ENCODE measurements at regions not wholly inside any gene's neighbourhood (a gene's known extent, or its start where the extent isn't known, plus 50 kb on each side); places are given as distances from the start of the nearest gene placed in this dataset.

DNA sequence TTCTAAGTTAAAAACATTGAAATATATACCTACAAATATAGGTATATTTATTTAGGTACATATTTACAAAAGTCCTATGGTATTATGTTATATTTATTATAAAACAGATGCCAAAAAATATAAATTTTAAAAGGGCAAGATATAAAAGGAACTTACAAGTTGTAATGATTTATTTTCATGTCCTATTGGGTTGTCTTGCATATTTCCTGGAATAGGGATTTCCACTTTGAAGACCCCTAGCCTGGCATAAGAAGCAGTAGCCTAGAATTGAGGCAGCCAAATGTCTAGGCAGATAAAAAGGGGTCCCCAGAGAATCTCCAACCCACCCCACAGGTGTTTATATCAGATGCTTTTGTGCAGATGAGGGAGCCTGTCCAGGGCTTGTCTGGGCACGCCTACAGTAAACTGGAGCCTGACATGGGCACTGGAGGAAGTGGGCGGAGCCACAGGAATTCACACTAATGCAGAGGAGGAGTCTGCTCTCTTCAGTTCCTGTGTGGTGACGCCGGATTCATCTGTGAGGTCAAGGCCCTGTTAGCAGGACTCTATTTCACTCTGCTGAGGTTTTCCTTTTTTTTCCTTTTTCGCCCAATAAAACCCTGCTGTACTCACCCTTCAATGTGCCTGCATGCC, 1088.9 kb upstream of the PIK3C3 start:
- no peak for DNase-seq

DNA sequence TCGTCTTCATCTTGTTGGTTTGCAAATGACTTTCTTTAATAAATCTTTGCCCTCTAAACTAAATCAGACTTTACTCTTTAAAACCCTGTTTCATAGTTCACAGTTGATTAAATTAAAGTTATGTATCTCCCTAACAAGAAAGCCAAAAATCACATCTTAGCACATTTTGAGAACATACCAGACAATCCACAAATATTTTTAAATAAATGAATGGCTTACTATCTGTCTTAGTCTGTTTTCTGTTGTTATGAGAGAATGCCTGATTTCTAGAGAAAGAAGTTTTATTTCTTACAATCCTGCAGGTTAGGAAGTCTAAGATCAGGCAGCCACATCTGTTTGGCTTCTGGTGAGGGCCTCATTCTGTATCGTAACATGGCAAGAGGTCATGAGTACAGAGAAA, 1090.2 kb upstream of the PIK3C3 start:
- no peak for DNase-seq

DNA sequence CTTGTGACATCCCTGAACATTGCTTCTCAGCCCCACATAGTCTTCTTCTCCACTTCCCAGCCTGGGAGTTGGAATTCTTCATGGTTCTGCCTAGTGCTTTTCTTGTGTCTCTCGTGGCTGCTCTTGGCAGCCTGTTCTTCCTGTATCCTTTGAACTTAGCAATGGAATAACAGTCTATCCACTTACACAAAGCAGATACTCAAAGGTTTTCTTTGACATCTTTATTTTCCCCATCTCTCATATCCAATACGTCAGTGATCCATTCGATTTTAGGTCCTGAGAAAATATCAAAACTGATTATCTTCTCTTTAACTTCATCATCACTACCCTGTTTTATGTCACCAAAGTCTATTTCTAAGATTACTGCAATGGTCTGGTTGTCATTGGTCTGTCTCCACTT, 1091.2 kb upstream of the PIK3C3 start:
- no peak for DNase-seq

DNA sequence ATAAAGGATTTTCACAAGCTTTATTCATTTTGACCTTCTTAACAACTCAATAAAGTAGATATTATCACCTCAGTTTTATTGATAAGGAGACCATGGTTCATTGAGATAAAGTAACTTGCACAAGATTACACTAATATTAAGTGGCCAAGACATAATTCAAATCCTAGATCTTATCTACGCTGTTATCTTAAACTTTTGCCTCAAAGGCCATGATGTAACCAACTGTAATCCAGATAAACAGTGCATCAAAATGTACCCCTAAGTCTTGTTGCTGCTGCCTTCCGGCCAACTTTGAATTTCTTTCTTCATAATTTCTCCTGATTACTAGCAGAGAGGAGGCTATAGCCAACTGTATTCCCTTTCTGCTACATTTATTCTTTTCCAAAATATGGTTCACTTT, 1094.8 kb upstream of the PIK3C3 start:
- DNase-seq: no peak

DNA sequence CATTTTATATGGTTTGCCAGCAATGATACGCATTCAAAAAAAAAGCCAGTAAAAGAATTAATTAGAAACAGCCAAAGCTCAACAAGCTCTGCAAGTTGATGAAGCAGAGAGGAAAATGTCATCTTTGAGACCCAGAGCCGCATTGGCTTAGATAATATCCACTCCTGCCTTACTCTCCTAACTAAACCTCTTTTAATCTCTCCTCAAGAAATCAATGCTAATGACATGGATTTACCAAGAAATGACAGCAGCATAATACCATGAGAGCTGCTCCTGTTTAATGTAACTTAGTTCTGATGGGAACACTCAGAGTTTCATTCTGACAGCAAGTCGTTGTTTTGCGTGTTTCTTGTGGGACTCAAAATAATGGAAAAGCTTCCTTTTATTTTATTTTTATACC, 1099.4 kb upstream of the PIK3C3 start:
- DNase-seq: no peak

DNA sequence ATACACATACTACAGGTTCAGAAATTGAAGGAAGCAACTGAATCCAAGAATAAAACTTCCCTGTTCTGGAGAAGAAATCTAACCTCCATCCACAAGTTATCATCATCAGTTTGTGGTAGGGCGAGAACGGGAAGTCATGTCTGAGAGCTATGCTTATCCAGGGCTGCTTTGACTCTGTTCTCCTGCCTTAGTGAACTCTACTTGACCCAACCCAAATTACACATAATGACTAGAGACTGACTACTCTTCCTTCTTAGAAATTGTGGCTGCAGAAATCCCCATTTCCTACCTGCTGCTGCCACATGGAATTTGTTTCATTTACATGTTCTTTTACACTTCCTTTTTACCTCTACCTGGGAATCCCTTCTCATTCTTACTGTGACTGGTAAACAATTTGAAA, 1102.6 kb upstream of the PIK3C3 start:
- no peak for DNase-seq

DNA sequence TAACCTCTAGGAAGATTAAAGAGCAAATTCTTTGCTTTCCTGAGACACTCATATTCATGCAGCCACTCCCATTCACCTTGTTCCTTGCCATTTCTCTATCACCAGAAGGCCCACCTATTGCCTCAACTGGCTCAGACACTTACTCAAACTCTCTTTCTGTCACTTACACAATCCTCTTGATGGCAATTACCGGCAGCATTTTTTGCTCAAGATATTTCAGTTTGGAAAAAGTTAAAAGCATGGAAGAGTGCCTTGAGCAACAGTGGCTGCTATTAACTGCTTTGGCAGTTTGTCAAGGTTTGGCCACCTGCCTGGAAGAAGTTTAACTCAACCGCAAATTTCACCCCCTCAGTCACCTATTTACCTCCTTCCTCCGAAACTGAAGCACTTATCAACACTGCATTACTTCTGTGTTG, 1104.0 kb upstream of the PIK3C3 start:
- no peak for DNase-seq

DNA sequence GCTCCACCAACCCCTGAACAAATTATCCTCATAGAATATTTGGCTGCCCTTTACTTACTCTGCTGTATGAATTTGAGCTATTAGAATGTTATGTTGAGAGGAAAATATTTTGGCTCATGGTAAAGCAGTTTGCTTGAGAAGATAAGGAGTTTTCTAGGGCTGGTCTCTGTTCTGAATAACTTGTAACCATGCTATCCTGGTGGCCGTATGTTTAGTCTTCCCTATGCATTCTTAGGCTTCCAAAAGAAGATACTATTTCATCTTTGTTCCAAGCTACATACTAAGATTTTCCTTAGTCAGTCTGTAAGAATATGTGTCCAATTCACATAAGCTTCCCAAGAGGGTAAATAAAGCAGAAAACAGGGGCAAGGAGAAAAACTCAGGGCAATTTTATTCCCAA, 1105.1 kb upstream of the PIK3C3 start:
- no peak for DNase-seq

DNA sequence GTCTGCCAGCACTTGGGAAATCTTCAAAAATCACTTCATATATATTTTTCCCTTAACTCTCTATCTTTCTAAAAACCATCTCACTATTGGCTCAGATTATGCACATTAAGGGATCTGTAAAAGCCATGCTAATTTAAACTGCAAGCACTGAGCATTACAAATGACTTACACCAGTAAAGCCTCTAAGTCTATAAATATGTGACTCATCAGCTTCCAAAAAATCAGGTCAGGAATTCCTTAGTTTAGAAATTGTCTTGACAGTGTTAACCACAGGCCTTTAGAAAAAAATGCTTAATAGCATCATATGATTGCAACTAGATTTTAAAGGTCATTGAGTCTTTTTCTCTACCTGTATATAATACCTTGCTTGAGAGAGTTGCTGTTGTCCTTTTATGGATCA, 1113.6 kb upstream of the PIK3C3 start:
- no peak for DNase-seq

DNA sequence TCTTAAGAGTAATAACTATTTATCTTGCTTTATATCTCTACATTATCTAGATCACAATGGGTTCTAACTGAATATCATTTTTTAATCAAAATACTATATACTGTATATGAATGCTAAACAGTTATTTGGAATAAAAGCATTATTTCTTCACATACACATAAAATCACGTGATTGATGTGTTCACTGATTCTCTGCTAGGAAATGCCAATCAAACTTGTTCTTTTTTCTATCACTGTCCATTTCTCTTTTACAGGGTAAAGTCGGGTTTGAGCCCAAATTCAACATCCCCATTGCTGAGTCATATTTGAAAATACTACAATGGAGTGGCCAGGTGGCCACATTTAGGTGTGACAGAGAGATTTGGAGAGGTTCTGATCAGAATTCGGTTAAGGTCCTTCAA, 1114.0 kb upstream of the PIK3C3 start:
- no peak for DNase-seq

DNA sequence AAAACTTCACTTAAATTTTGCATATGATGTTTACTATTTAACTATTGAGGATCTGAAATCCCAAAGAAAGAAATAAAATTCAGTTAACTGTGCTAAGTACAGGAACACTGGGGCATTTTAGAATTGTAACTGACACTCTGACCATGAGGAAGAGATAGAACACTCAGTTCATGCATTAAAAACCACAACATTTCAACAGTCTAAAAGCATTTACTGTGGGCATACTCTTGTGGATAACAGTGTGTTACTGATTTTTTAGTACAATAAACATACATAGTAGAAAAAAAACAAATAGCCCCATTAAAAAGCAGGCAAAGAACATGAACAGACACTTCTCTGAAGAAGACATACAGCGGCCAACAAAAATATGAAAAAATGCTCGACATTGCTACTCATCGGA, 1122.7 kb upstream of the PIK3C3 start:
- DNase-seq: no peak

DNA sequence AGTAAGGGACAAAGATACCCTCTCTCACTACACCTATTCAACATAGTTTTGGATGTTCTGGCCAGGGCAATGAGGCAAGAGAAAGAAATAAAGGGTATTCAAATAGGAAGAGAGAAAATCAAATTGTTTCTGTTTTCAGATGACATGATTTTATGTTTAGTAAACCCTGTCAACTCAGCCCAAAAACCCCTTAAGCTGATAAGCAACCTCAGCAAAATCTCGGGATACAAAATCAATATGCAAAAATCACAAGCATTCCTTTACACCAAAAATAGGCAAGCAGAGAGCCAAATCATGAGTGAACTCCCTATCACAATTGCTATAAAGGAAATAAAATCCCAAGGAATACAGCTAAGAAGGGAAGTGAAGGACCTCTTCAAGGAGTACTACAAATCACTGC, 1130.7 kb upstream of the PIK3C3 start:
- no peak for DNase-seq

DNA sequence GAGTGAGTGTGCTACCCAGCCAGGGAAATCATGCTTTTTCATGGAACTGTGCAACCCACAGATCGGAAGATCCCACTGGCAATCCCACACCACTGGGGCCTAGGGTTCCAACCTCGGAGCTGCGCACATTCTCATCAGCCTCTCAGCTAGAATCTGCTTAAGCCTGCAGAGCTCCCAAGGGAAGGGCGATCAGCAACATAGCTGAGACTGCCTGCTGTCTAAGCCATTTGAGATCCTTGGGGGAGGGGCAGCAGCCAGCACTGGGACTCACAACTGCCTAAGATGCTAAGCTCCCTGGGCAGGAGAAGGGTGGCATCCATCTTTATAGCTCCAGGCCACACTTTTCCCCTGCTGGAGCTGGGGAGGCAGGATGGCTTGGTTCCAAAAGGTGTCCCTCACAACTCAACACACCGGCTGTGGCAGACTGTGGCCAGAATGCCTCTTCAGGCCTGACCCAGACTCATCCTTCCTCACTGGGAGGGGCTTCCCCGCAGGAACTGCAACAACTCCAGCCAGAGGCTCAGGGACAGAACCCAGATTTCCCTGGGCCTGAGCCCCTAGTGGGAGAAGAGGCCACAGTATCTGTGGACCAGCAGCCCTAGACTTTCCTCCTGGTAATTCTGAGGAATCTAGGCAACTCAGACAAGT, 1133.3 kb upstream of the PIK3C3 start:
- DNase-seq: no peak

DNA sequence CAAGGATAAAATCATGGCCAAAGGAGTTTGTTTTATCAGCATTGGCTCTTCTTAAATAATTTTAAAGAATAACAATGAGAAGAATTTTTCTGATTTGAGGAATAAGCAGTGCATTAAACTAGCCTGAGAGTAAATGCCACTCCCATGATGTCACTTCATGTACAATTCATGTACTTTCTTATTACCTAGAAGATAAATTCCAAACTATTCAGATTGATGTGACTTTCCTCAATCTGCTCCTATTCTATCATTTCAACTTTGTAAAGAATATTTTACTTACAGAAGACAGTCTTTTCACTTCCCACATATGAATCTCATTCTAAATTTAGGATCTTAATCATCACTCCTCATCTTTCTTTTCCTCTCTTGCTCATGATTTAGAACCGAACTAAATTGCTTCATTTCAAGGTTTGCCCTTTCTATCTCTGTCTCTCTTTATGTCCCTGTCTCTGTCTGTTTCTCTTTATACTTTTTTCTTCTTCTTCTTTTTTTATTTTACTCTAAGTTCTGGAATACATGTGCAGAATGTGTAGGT, 1142.0 kb upstream of the PIK3C3 start:
- no peak for DNase-seq

DNA sequence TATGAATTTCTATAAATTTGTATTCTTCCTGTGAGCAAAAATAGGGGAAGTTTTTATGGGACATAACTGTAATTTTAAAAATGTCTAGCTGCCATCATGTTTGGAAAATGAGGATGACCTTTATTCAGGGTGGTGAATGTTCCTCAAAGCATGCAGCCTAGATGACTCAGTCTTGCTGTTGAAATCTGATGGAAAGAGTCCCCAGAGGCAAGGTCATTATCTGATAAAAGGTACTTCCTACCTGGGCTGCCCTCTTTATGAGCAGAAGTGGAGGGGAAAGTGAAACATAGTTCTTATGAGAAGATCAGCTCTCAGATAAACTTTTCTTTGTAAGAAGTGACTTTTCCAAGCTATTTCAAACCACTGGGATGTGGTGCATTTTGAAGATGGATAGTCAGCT, 1144.7 kb upstream of the PIK3C3 start:
- DNase-seq: no peak

DNA sequence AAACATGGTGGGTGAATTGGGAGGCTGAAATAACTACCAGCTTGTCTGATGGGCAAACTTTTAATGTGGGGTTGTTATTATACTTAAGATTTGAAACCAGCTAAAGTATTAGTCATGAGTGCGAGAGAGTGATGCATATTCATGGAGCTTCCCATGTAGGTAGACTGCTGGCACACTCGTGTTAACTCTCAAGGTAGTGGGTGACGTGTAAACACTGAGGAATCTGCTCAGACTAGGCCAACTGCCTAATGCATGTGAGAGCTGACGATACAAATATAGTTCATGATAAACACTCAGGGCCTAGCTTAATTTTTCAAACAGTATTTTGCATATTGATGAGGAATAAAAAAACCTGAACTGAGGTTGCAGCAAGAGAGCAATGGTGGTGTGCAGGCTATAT, 1165.7 kb upstream of the PIK3C3 start:
- DNase-seq: no peak

DNA sequence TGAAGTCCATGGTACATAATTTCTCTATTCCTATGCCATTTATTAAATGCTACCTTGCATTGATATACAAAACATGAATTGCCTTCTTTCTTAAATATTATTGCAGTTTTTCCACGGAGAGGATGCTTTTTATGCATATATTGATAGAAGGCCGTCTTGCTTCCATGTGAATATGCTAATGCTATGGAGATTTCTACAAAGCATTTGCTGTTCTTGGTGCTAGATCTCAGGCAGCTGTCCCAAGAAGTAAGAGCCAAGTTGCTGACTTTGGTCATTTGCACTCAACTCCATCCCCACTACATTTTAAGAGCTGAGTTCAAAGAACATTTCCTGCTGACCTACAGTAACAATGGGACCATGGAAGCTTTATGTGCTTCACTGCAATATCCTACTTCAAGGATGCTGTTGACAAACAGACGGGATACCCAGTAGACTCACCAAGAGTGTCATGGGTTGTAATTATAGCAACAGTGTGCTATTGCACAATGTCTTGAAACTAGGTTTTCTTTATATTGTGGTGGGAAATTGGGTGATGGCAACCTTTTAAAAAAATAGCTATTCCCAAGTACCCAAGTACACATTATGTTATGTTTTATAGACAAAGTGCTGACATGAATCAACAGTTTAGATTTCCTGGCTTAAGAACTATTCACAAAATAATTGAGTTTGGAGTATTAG, 1172.4 kb upstream of the PIK3C3 start:
- no peak for DNase-seq

DNA sequence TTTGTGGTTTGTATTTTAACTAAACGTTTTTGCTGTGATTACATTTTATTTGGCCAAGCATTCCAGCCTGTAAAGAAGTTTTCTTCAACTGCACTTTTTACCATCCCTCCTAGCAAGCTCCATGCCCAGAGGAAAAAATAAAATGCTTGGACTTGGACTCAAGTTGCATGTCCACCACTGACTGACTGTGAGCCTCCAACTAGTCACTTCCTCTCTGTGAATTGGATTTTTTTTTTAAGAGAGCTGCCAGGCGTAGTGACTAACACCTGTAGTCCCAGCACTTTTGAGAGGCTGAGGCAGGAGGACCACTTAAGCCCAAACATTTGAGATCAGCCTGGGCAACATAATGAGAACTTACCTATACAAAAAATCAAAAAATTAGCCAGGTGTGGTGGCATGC, 1185.2 kb upstream of the PIK3C3 start:
- no peak for DNase-seq

DNA sequence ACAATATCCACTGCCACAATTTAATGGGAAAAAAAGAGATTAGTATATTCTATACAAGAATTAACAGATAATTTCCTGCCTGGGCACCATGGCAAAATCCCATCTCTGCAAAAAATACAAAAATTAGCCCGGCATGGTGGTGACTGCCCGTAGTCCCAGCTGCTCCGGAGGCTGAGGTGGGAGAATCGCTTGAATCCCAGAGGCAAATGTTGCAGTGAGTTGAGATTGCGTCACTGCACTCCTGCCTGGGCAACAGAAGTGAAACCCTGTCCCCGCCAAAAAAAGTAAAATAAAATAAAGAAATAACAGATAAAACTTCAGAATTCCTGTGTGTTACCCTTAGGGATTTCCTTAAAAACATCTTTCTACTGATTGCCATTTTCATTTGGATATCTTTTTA, 1194.8 kb upstream of the PIK3C3 start:
- DNase-seq: no peak

DNA sequence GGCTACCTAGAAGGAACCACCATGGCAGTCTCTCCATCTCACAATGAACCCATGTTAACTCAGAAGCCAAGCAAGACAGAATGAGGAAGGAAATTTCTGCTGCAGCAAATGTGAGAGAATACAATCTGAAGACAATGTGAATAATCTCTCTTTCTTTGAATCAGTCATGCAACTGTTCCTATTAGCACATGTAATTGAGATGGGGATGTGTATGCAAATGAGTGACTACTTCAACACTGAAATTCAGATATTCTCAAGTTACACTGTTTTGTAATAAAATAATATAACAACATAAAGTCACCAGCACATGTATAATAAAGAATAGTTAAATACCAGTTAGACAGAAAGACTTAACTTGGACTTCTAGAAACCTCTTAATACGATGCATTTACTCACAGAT, 1200.6 kb upstream of the PIK3C3 start:
- no peak for DNase-seq

DNA sequence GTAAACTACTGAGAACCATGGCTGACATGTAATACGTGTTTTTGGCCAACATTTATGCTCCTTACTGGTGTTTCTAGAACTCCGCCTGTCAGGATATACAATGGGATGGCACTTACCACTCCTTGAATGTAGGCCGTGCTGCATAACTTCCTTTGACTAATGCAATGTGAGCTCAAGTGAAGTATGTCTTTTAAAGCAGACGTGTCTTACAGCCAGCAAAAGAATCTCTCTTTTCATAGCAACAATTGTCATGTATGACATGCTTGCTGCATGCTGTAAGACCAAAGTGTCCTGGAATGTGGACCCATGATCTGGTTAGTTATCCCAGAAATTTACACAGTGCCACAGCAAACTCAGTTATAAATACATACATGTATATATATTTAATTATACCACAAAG, 1202.7 kb upstream of the PIK3C3 start:
- DNase-seq: no peak

DNA sequence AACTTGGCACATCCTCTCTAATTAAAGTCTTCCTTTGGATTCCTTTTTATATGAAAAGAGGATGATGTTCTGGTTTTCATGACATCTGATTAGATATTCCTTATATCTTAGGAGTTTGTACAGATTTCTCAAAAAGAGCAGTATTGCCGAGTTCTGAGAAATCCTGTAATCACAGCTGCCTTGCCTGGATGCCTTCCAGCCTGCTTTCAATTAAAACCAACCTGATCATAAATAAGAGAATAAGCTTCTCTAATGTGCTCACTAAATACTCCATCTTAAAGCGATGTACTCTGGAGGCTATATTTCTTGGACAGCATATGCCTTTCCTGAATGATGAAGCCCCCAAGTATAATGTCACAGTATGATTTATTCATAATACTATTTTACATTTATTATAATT, 1203.8 kb upstream of the PIK3C3 start:
- no peak for DNase-seq

DNA sequence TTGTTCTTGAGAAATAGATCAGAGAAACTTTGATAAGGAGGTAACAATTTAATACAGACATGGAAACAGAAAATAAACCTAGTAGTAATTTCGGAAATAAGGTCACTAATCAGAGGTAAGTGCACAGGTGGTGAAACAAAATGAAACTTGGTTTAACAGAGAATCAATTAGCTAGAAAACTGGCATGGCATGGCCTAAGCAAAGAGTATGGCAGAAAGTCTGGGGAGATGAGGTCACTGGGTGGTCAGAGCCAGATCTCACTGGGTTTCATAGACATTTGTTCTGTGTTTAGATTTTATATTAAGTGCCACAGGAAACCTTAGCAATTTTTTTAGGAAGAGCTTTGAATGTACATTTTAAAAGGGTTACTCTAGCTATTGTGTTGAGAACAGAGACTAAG, 1216.0 kb upstream of the PIK3C3 start:
- DNase-seq: no peak

DNA sequence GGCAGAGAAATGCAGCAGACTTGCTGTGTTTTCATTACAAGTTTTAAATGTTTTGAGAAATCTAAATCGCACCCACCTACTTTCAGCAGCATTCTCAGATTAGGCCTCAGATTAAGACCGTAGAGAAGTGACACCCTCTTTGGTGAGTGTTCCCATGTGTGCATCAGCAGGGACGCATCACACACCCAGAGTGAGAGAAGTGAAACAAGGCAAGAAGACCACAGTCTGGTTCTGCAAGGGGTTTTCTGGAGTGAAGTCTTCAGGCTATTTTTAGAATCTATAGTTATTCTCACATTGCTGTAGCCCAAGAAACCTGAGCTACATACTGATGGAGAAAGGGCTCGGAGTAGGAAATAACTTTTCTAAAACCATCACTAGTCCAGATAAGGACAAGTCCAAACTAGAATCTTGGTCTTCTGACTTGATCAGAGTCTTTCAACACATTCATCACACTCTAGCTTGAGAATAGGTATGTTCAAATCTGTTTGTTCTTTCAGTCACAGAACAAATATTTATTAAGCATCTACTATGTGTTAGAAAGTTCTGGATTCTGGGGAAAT, 1216.6 kb upstream of the PIK3C3 start:
- no peak for DNase-seq
